ENCODE measurements at regions not wholly inside any gene's neighbourhood (a gene's known extent, or its start where the extent isn't known, plus 50 kb on each side); places are given as distances from the start of the nearest gene placed in this dataset.

GRCh38 chr11:37105427-37105826, 507.4 kb upstream of the RAG2 start:
- Histone ChIP-seq H3K27ac (ENCODE audit: low read depth, low read length) (no peak overlapping the region), H3K4me1 (ENCODE audit: insufficient read depth, low read length) (no peaks in the 10 kb centered on the region), H3K4me2 (ENCODE audit: insufficient read depth, low read length) (no peak overlapping the region), H3K27me3 (ENCODE audit: insufficient read depth, low read length) (no peaks in the 10 kb centered on the region), H2AFZ (ENCODE audit: low read length) (no peak overlapping the region), H3K36me3 (ENCODE audit: insufficient read depth, low read length) (no peaks in the 10 kb centered on the region), H3K4me3 (ENCODE audit: insufficient read depth, low read length) (no peak overlapping the region), H3K9me3 (ENCODE audit: low read depth, low read length) (no peaks in the 10 kb centered on the region), H4K20me1 (ENCODE audit: insufficient read depth, low read length) (no peaks in the 10 kb centered on the region), H3K79me2 (ENCODE audit: insufficient read depth, low read length) (no peaks in the 10 kb centered on the region)
- no peak for DNase-seq (ENCODE audit: insufficient read length, low spot score, missing footprints)
- no peak for TF ChIP-seq CTCF (IDR thresholded peaks at IDR 0.05; ENCODE audit: extremely low read depth, low read depth, low read length)

DNA sequence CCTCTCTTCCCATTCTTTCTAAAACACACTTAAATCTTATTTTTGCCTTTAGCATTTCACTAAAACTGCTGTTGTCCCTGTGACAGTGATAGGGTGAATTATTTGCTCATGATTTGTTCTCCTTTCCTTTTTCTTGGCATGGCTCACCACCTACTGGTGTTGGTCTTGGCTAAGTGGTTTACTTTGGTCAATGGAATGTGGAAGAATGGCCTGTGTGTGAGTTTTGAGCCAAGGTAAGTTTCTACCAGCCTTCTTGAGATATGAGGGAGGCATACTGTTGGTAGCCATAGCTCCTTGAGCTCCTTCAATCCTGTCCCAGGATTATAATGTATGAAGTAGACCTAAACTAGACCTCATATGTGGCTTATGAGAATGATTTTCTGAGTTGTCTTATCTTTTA, 506.3 kb upstream of the RAG2 start:
- Histone ChIP-seq H3K4me2 (ENCODE audit: insufficient read depth, low read length) (no peak overlapping the region), H3K27me3 (ENCODE audit: insufficient read depth, low read length) (no peaks in the 10 kb centered on the region), H3K4me3 (ENCODE audit: insufficient read depth, low read length) (no peak overlapping the region), H2AFZ (ENCODE audit: low read length) (no peak overlapping the region), H3K79me2 (ENCODE audit: insufficient read depth, low read length) (no peaks in the 10 kb centered on the region), H4K20me1 (ENCODE audit: insufficient read depth, low read length) (no peaks in the 10 kb centered on the region), H3K9me3 (ENCODE audit: low read depth, low read length) (no peaks in the 10 kb centered on the region), H3K27ac (ENCODE audit: low read depth, low read length) (no peak overlapping the region), H3K4me1 (ENCODE audit: insufficient read depth, low read length) (no peaks in the 10 kb centered on the region), H3K36me3 (ENCODE audit: insufficient read depth, low read length) (no peaks in the 10 kb centered on the region)
- DNase-seq (ENCODE audit: insufficient read length, low spot score, missing footprints), result no peak
- TF ChIP-seq CTCF (IDR thresholded peaks at IDR 0.05; ENCODE audit: extremely low read depth, low read depth, low read length), result no peak

GRCh38 chr11:37100008-37100407, 502.0 kb upstream of the RAG2 start:
- H4K20me1 ChIP-seq (ENCODE audit: insufficient read depth, low read length), result no peaks in the 10 kb centered on the region
- H3K27me3 ChIP-seq (ENCODE audit: insufficient read depth, low read length), result no peaks in the 10 kb centered on the region
- H3K79me2 ChIP-seq (ENCODE audit: insufficient read depth, low read length), result no peaks in the 10 kb centered on the region
- H3K27ac ChIP-seq (ENCODE audit: low read depth, low read length), result no peak overlapping the region
- no peak for DNase-seq (ENCODE audit: insufficient read length, low spot score, missing footprints)
- H3K4me1 ChIP-seq (ENCODE audit: insufficient read depth, low read length), result no peaks in the 10 kb centered on the region
- H3K9me3 ChIP-seq (ENCODE audit: low read depth, low read length), result no peaks in the 10 kb centered on the region
- no peak overlapping the region for H3K4me3 ChIP-seq (ENCODE audit: insufficient read depth, low read length)
- no peak overlapping the region for H2AFZ ChIP-seq (ENCODE audit: low read length)
- no peak for TF ChIP-seq CTCF (IDR thresholded peaks at IDR 0.05; ENCODE audit: extremely low read depth, low read depth, low read length)
- no peaks in the 10 kb centered on the region for H3K36me3 ChIP-seq (ENCODE audit: insufficient read depth, low read length)
- no peak overlapping the region for H3K4me2 ChIP-seq (ENCODE audit: insufficient read depth, low read length)

DNA sequence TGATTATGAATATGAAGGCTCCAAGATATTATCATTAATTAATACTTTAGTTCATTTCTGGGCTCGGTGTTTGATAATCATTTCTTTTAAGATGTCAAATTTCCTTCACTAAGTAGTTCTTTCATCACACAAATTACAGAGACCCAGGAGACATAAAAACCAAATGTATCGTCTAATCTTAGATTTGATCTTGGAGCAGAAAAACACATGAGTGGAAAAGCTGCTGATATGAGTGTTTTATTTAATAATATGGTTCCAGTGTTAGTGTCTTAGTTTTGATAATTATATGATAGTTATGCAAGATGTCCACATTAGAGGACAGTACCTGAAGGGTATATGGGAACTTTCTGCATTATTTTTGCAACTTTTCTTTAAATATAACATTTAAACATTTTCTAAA, 494.5 kb upstream of the RAG2 start:
- no peak for DNase-seq (ENCODE audit: insufficient read length, low spot score, missing footprints)
- no peak for TF ChIP-seq CTCF (IDR thresholded peaks at IDR 0.05; ENCODE audit: extremely low read depth, low read depth, low read length)
- no peak overlapping the region for H3K4me3 ChIP-seq (ENCODE audit: insufficient read depth, low read length)
- H4K20me1 ChIP-seq (ENCODE audit: insufficient read depth, low read length), result no peaks in the 10 kb centered on the region
- no peaks in the 10 kb centered on the region for H3K4me1 ChIP-seq (ENCODE audit: insufficient read depth, low read length)
- H3K4me2 ChIP-seq (ENCODE audit: insufficient read depth, low read length), result no peak overlapping the region
- no peaks in the 10 kb centered on the region for H3K9me3 ChIP-seq (ENCODE audit: low read depth, low read length)
- H3K27me3 ChIP-seq (ENCODE audit: insufficient read depth, low read length), result no peaks in the 10 kb centered on the region
- H2AFZ ChIP-seq (ENCODE audit: low read length), result no peak overlapping the region
- no peaks in the 10 kb centered on the region for H3K79me2 ChIP-seq (ENCODE audit: insufficient read depth, low read length)
- no peak overlapping the region for H3K27ac ChIP-seq (ENCODE audit: low read depth, low read length)
- H3K36me3 ChIP-seq (ENCODE audit: insufficient read depth, low read length), result no peaks in the 10 kb centered on the region

Measured in osteoblast (primary cell).